HEK293 (cell line): ENCODE measurements at regions not wholly inside any gene's neighbourhood (a gene's known extent, or its start where the extent isn't known, plus 50 kb on each side); places are given as distances from the start of the nearest gene placed in this dataset.
A peak's percentile ranks its signal among the peaks of the same experiment; 100 is the strongest.

Source experiments
- CTCF ChIA-PET: fragments of 350-600 bp; formaldehyde crosslinking; extraction: SDS; loops from one replicate; lab custom pipeline; 2021; ENCODE audit warnings: antibody characterized with exemption; lab: Yijun Ruan, JAX
- POLR2A ChIA-PET: fragments of 300-600 bp; formaldehyde crosslinking; extraction: SDS; loops from one replicate; lab custom pipeline; 2020; ENCODE audit warnings: antibody characterized with exemption, inconsistent platforms; lab: Yijun Ruan, JAX
- H3K27ac ChIP-seq: fragments of 200-500 bp; sonication (Bioruptor generic); 2 replicates; pipeline ENCODE4 v1.5.1; 2014; ENCODE audit warnings: low read depth, low read length, control low read depth, inconsistent platforms; ENCODE audit errors: extremely low read depth
- H3K36me3 ChIP-seq, 2 experiments: fragments of 200-500 bp in 1 of 2; sonication (Bioruptor generic) in 1 of 2; 1 replicate in 1 of 2; 2 replicates in 1 of 2; pipeline ENCODE4 v1.5.1; 2014 to 2017; ENCODE audit warnings: inconsistent platforms in 2 of 2, low read length in 2 of 2; ENCODE audit not compliant: control insufficient read depth in 2 of 2, insufficient read depth in 1 of 2
- H3K4me1 ChIP-seq: fragments of 200-500 bp; sonication (Bioruptor generic); 2 replicates; pipeline ENCODE4 v1.5.1; 2014; ENCODE audit warnings: mild to moderate bottlenecking, low read length, inconsistent platforms; ENCODE audit not compliant: control insufficient read depth, insufficient read depth
- H3K4me3 ChIP-seq: 2 replicates; pipeline ENCODE4 v1.5.1; 2011; ENCODE audit warnings: low read depth, mild to moderate bottlenecking, control low read depth, low read length, moderate library complexity
- H3K9me3 ChIP-seq: fragments of 200-500 bp; sonication (Bioruptor generic); 2 replicates; pipeline ENCODE4 v1.5.1; 2014; ENCODE audit warnings: low read depth, low read length, inconsistent platforms; ENCODE audit not compliant: control insufficient read depth, insufficient read depth
- ATF2 ChIP-seq: fragments of 450-650 bp; formaldehyde crosslinking; IDR thresholded peaks from 2 replicates; pipeline ENCODE4 v1.5.1; 2016; ENCODE audit warnings: missing biosample characterization, missing genetic modification characterization, low read depth
- BCL11A ChIP-seq: fragments of 450-650 bp; formaldehyde crosslinking; IDR thresholded peaks from 2 replicates; pipeline ENCODE4 v1.5.1; 2016; ENCODE audit warnings: low read depth, missing biosample characterization, missing genetic modification characterization
- GFI1B ChIP-seq: fragments of 450-650 bp; formaldehyde crosslinking; IDR thresholded peaks from 2 replicates; pipeline ENCODE4 v1.5.1; 2016; ENCODE audit warnings: missing biosample characterization, missing genetic modification characterization
- OSR2 ChIP-seq: fragments of 450-650 bp; formaldehyde crosslinking; IDR thresholded peaks from 2 replicates; pipeline ENCODE4 v1.5.1; 2016; ENCODE audit warnings: missing biosample characterization, missing genetic modification characterization
- OVOL3 ChIP-seq: fragments of 450-650 bp; formaldehyde crosslinking; IDR thresholded peaks from 2 replicates; pipeline ENCODE4 v1.5.1; 2016; ENCODE audit warnings: missing biosample characterization, missing genetic modification characterization
- REPIN1 ChIP-seq: fragments of 450-650 bp; formaldehyde crosslinking; IDR thresholded peaks from 2 replicates; pipeline ENCODE4 v1.5.1; 2017; ENCODE audit warnings: missing biosample characterization, missing genetic modification characterization, low read depth
- TRIM28 ChIP-seq: IDR thresholded peaks from 2 replicates; pipeline ENCODE4 v1.6.1; 2011; ENCODE audit warnings: low read length, control low read depth, borderline replicate concordance
- ZBTB6 ChIP-seq: fragments of 450-650 bp; formaldehyde crosslinking; IDR thresholded peaks from 2 replicates; pipeline ENCODE4 v1.5.1; 2017; ENCODE audit warnings: missing biosample characterization, missing genetic modification characterization
- ZBTB8A ChIP-seq: fragments of 450-650 bp; formaldehyde crosslinking; IDR thresholded peaks from 2 replicates; pipeline ENCODE4 v1.5.1; 2016; ENCODE audit warnings: missing biosample characterization, missing genetic modification characterization
- ZNF114 ChIP-seq: fragments of 450-650 bp; formaldehyde crosslinking; IDR thresholded peaks from 2 replicates; pipeline ENCODE4 v1.5.0; 2017; ENCODE audit warnings: missing biosample characterization, missing genetic modification characterization
- ZNF223 ChIP-seq: fragments of 450-650 bp; formaldehyde crosslinking; IDR thresholded peaks from 2 replicates; pipeline ENCODE4 v1.5.1; 2016; ENCODE audit warnings: missing biosample characterization, missing genetic modification characterization
- ZNF24 ChIP-seq: fragments of 450-650 bp; formaldehyde crosslinking; IDR thresholded peaks from 2 replicates; pipeline ENCODE4 v1.5.1; 2016; ENCODE audit warnings: missing biosample characterization, missing genetic modification characterization
- ZNF266 ChIP-seq: fragments of 450-650 bp; formaldehyde crosslinking; IDR thresholded peaks from 2 replicates; pipeline ENCODE4 v1.5.1; 2016; ENCODE audit warnings: missing biosample characterization, missing genetic modification characterization, low read depth
- ZNF302 ChIP-seq: fragments of 450-650 bp; formaldehyde crosslinking; IDR thresholded peaks from 2 replicates; pipeline ENCODE4 v1.5.1; 2016; ENCODE audit warnings: missing biosample characterization, missing genetic modification characterization, low read depth
- ZNF341 ChIP-seq: fragments of 450-650 bp; formaldehyde crosslinking; IDR thresholded peaks from 2 replicates; pipeline ENCODE4; 2016; ENCODE audit warnings: low read depth, missing biosample characterization, missing genetic modification characterization
- ZNF394 ChIP-seq: fragments of 450-650 bp; formaldehyde crosslinking; IDR thresholded peaks from 2 replicates; pipeline ENCODE4 v1.5.1; 2016; ENCODE audit warnings: missing biosample characterization, missing genetic modification characterization, mild to moderate bottlenecking, moderate library complexity, borderline replicate concordance
- ZNF488 ChIP-seq: fragments of 450-650 bp; formaldehyde crosslinking; IDR thresholded peaks from 2 replicates; pipeline ENCODE4 v1.5.1; 2016; ENCODE audit warnings: missing biosample characterization, missing genetic modification characterization
- ZNF561 ChIP-seq: fragments of 450-650 bp; IDR thresholded peaks from 2 replicates; pipeline ENCODE4 v1.5.1; 2018; ENCODE audit warnings: missing biosample characterization, missing genetic modification characterization, borderline replicate concordance
- ZNF571 ChIP-seq: fragments of 450-650 bp; formaldehyde crosslinking; IDR thresholded peaks from 2 replicates; pipeline ENCODE4 v1.5.0; 2017; ENCODE audit warnings: missing biosample characterization, missing genetic modification characterization
- ZNF664 ChIP-seq: fragments of 450-650 bp; formaldehyde crosslinking; IDR thresholded peaks from 2 replicates; pipeline ENCODE4 v1.5.1; 2016; ENCODE audit warnings: missing biosample characterization, missing genetic modification characterization
- ZNF768 ChIP-seq: fragments of 450-650 bp; formaldehyde crosslinking; IDR thresholded peaks from 2 replicates; pipeline ENCODE4 v1.5.1; 2018; ENCODE audit warnings: missing biosample characterization, mild to moderate bottlenecking, missing genetic modification characterization
- ZSCAN16 ChIP-seq: fragments of 450-650 bp; formaldehyde crosslinking; IDR thresholded peaks from 2 replicates; pipeline ENCODE4 v1.5.1; 2016; ENCODE audit warnings: missing biosample characterization, missing genetic modification characterization
- ZSCAN30 ChIP-seq: fragments of 450-650 bp; IDR thresholded peaks from 2 replicates; pipeline ENCODE4 v1.5.1; 2018; ENCODE audit warnings: missing biosample characterization, mild to moderate bottlenecking, missing genetic modification characterization, moderate library complexity

- Histone ChIP-seq H3K27ac (no peak overlapping the region), H3K4me1 (no peaks in the 10 kb centered on the region), H3K36me3 (no peaks in the 10 kb centered on the region), H3K4me3 (no peak overlapping the region), H3K9me3 (no peaks in the 10 kb centered on the region; the same call in 1 of the 2 replicates)
- ChIA-PET POLR2A (no interaction called here), CTCF (interaction anchor here (1.1 to 1.6 kb wide), 2 partner anchors 114 to 374 kb away, joined by 3 to 6 read pairs; no protein-coding TSS in a partner anchor)
- TF ChIP-seq TRIM28 (peak; percentile 95; the same call in 1 of the 2 replicates), REPIN1 (tag by site-specific recombination) (no peak)
These were observed 86.3 kb upstream of the SOD1 start for GRCh38 chr21:31573217-31573616.

- no peaks in the 10 kb centered on the region for H3K4me1 ChIP-seq
- CTCF ChIA-PET: interaction anchor here (1.0 to 2.6 kb wide), 2 partner anchors 8 to 473 kb away, joined by 3 to 18 read pairs; no protein-coding TSS in a partner anchor
- H3K27ac ChIP-seq: no peak overlapping the region
- no peaks in the 10 kb centered on the region for H3K36me3 ChIP-seq
- no peak for TF ChIP-seq ZNF341
- TF ChIP-seq OSR2 (tag by site-specific recombination): no peak
- TF ChIP-seq GFI1B (tag by site-specific recombination): no peak
- no peak overlapping the region for H3K4me3 ChIP-seq
- H3K9me3 ChIP-seq: no peaks in the 10 kb centered on the region; the same call in 1 of the 2 replicates
- POLR2A ChIA-PET: interaction anchor here (1.5 kb wide), 1 partner anchor 13 kb away, joined by 14 read pairs; no protein-coding TSS in a partner anchor
These were observed 87.6 kb upstream of the SOD1 start for GRCh38 chr21:31571879-31572278.

GRCh38 chr21:31570824-31571566, 88.5 kb upstream of the SOD1 start:
- no peak overlapping the region for H3K4me3 ChIP-seq
- POLR2A ChIA-PET: interaction anchor here (0.6 to 1.5 kb wide), 3 partner anchors 9 to 228 kb away, joined by 3 to 14 read pairs (median 7); no protein-coding TSS in a partner anchor
- H3K9me3 ChIP-seq: no peaks in the 10 kb centered on the region; the same call in 1 of the 2 replicates
- H3K36me3 ChIP-seq: no peaks in the 10 kb centered on the region
- no peaks in the 10 kb centered on the region for H3K4me1 ChIP-seq
- CTCF ChIA-PET: interaction anchor here (0.5 to 2.6 kb wide), 7 partner anchors 9 to 472 kb away, joined by 3 to 18 read pairs (median 3); no protein-coding TSS in a partner anchor
- TF ChIP-seq ZNF302 (tag by site-specific recombination) (no peak), ZNF488 (no peak), ZNF768 (tag by site-specific recombination) (no peak), ZSCAN30 (tag by site-specific recombination) (no peak), ZBTB8A (tag by site-specific recombination) (no peak), ATF2 (tag by site-specific recombination) (no peak), BCL11A (tag by site-specific recombination) (no peak), ZNF394 (tag by site-specific recombination) (no peak), ZNF571 (no peak), OVOL3 (tag by site-specific recombination) (no peak), ZNF24 (tag by site-specific recombination) (no peak), ZBTB6 (tag by site-specific recombination) (no peak), ZNF561 (no peak), TRIM28 (no peak), ZNF664 (tag by site-specific recombination) (no peak), ZNF223 (tag by site-specific recombination) (no peak), ZSCAN16 (tag by site-specific recombination) (no peak), ZNF266 (tag by site-specific recombination) (no peak), ZNF114 (tag by site-specific recombination) (no peak)
- H3K27ac ChIP-seq: no peak overlapping the region
